Tibial nerve (tissue), 4 donors: ENCODE measurements at regions not wholly inside any gene's neighbourhood (a gene's known extent, or its start where the extent isn't known, plus 50 kb on each side); places are given as distances from the start of the nearest gene placed in this dataset.

Source experiments
- CTCF ChIP-seq, 5 experiments: fragments of 200-600 bp in 3 of 5; fragments of 450-650 bp in 2 of 5; sonication (generic) in 3 of 5; IDR thresholded peaks; one replicate each; pipeline ENCODE4 v1.5.1; 2016 to 2019; ENCODE audit warnings: antibody characterized with exemption in 5 of 5, mild to moderate bottlenecking in 3 of 5, moderate library complexity in 2 of 5
- EP300 ChIP-seq, 2 donors: sonication (generic); formaldehyde crosslinking; IDR thresholded peaks; one replicate each; pipeline ENCODE4 v1.6.1; 2017; ENCODE audit warnings: antibody characterized with exemption in 2 of 2, mild to moderate bottlenecking in 1 of 2
- POLR2A ChIP-seq, 2 donors: fragments of 450-650 bp; IDR thresholded peaks; one replicate each; pipeline ENCODE4 v1.6.1; 2017; ENCODE audit warnings: antibody characterized with exemption in 2 of 2, mild to moderate bottlenecking in 2 of 2, moderate library complexity in 2 of 2

GRCh38 chr10:128484041-128484440 lies 357.8 kb upstream of the MKI67 start:
- TF ChIP-seq CTCF (IDR thresholded peaks at IDR 0.05): no peak
- TF ChIP-seq POLR2A (IDR thresholded peaks at IDR 0.05): no peak
- TF ChIP-seq EP300 (IDR thresholded peaks at IDR 0.05): no peak
